ENCODE measurements at regions not wholly inside any gene's neighbourhood (a gene's known extent, or its start where the extent isn't known, plus 50 kb on each side); places are given as distances from the start of the nearest gene placed in this dataset.
"Not testable (repeated sequence)": the region's sequence is repeated elsewhere in the genome, so short reads cannot be mapped to it uniquely, and the experiment has no call there.

GRCh38 chr1:228825041-228825440 is 89.8 kb downstream of the RHOU start:
- no peak for DNase-seq

- DNase-seq: no peak
Observed at GRCh38 chr1:228825840-228826484, 90.7 kb downstream of the RHOU start.

- DNase-seq: no peak
Observed at GRCh38 chr1:228827019-228827418, 91.7 kb downstream of the RHOU start.

GRCh38 chr1:228828151-228828550 is 92.9 kb downstream of the RHOU start:
- DNase-seq: no peak

GRCh38 chr1:228830185-228830953 is 95.1 kb downstream of the RHOU start:
- no peak for DNase-seq

GRCh38 chr1:228830954-228831481 is 95.7 kb downstream of the RHOU start:
- DNase-seq: no peak

GRCh38 chr1:228833911-228834688 is 98.8 kb downstream of the RHOU start:
- no peak for DNase-seq

- no peak for DNase-seq
Observed at GRCh38 chr1:228835456-228835855, 100.2 kb downstream of the RHOU start.

- no peak for DNase-seq
Observed at GRCh38 chr1:228835911-228836310, 100.6 kb downstream of the RHOU start.

GRCh38 chr1:228836427-228836826 is 101.1 kb downstream of the RHOU start:
- DNase-seq: no peak

- no peak for DNase-seq
Observed at GRCh38 chr1:228837032-228837431, 101.8 kb downstream of the RHOU start.

GRCh38 chr1:228837817-228838716 is 102.8 kb downstream of the RHOU start:
- DNase-seq: no peak

GRCh38 chr1:228838717-228839500 is 103.6 kb downstream of the RHOU start:
- DNase-seq: no peak

GRCh38 chr1:228839656-228840055 is 104.4 kb downstream of the RHOU start:
- DNase-seq: no peak

GRCh38 chr1:228841632-228842031 is 106.4 kb downstream of the RHOU start:
- no peak for DNase-seq

GRCh38 chr1:228842094-228842775 is 107.0 kb downstream of the RHOU start:
- no peak for DNase-seq

GRCh38 chr1:228845101-228845500 is 109.8 kb downstream of the RHOU start:
- no peak for DNase-seq

- DNase-seq: no peak
Observed at GRCh38 chr1:228846952-228847351, 111.7 kb downstream of the RHOU start.

- DNase-seq: not testable (repeated sequence)
Observed at GRCh38 chr1:228847451-228847850, 112.2 kb downstream of the RHOU start.

GRCh38 chr1:228848406-228848805 is 113.1 kb downstream of the RHOU start:
- DNase-seq: no peak

- no peak for DNase-seq
Observed at GRCh38 chr1:228849011-228849541, 113.8 kb downstream of the RHOU start.

Data from NCI-H1436 (cell line).